Endometrial microvascular endothelial cells (primary cell): ENCODE measurements at regions not wholly inside any gene's neighbourhood (a gene's known extent, or its start where the extent isn't known, plus 50 kb on each side); places are given as distances from the start of the nearest gene placed in this dataset.
"Not testable (repeated sequence)": the region's sequence is repeated elsewhere in the genome, so short reads cannot be mapped to it uniquely, and the experiment has no call there.

ENCODE experiments used
- in situ Hi-C: cut with HindIII; loops from 2 replicates; pipeline ENCODE4 v1.10.0; 2017; ENCODE audit warnings: low sequenced_read_pairs, low pct_unique_long_range_greater_than_20kb; ENCODE audit errors: inconsistent ontology term

DNA sequence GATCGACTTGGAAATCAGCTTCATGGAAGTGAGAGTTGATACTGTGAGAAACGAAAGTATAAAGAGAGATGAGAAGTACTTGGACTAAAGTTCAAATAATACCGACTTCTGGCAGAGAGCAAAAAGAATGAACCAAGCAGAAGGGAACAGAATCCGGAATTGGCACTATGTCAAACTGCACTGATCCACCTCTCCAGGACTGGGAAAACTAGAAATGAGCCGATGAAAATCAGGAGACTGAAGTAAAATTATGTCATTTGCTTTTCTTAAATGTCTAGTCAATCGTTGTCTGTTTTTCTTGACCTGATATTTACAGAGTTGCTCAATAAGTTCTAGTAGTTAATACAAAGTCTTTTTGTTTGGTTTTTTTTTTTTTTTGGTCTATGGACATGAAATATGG is 163.0 kb upstream of the FOXG1 start:
- in situ Hi-C loops = no loop called here

DNA sequence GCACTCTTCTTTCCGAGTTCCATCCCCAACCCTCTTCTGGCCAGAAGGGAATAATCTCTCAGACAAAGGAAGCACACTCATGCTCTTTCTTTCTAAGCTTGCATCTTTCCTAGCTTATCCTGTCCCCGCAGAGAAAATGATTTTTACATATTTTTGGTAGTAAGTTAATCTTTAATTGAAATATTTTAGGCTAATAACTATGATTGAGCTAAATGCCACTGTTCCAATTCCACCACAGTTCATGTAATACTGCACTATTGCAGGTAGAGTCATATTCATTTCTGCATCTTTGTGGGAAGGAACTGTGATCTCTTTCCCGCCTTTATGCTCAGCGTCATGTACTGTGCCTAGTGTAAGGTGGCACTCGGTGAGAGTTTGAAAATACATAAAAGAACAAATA is 158.9 kb upstream of the FOXG1 start:
- in situ Hi-C loops = no loop called here

DNA sequence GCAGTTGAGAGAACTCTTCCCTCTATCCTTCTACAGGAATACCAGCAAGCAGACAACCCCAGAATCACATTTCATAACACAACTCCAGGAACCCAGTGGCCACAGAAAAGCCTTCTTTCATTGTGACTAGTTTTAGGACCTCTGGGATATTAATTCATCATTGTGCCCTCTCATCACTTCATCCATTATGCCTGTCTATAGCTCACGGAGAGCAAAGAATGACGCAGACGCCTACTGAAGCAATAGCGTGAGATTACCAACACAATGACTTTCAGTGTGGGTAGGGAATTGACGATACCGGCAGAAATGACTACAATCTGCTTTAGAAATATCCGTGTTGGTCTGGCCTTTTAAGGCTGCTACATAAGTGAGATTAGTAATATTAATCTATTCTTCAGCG is 158.1 kb upstream of the FOXG1 start:
- in situ Hi-C loops = no loop called here

DNA sequence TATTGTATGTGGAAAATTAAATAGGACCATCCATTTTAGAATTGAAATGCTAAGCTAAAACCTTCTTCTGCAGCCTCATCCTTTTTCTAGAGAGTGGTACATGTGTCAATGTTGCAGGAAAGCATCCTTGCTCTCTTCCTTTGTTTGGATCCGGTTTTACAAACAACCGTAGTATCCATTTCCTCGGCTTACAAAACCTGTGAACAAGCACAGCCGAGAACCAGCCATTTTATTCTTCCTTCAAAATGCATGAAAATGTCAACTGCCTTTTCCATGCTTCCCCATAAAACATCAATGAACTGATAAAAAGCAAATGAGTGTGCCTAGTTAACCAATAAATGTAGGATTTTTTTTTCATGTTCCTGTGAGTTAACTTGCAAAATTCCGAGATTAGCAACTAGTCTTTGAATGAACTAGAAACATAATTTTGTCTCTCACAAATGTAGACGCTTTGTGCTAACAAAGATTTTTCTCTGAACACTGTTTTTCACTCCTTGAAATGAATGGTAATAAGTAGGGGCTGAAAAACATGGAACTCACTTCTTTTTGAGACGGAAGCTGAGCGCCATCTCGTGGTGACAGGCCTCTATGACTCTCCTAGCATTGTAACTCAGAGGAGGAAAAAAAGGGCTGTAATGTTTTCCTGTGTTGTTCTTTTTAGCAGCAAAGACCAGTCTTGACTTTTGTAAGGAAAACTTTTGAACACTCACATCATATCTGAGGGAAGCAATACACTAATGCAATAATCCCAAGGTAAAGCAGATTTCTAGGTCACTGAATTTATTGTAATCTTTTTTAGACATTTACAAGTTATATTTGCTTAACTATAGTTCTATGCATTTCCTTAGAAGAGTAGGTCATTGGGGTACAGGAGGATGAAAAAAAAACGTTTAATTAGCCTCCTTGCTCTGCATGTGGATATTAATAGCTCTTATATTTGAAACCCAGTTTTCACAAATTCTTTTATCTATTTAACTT is 157.4 kb upstream of the FOXG1 start:
- in situ Hi-C loops = no loop called here

DNA sequence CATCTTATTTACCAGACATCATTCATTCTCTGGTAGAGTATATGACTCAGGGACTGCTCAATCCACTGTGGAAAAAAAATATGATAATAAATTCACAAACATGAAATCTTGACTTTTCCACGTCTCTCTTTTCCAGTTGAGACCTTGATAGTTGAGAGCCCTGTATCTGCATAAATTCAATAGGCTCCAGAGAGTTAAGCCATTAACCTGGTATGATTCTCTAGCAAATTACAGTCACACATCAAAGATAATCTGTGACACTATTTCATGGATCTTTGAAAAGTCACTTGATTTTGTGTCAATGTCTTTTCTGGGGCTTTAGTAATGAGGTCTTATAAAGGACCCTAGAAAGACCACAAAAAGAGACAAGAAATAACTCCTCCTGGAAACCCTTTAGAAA is 154.2 kb upstream of the FOXG1 start:
- in situ Hi-C loops = no loop called here

DNA sequence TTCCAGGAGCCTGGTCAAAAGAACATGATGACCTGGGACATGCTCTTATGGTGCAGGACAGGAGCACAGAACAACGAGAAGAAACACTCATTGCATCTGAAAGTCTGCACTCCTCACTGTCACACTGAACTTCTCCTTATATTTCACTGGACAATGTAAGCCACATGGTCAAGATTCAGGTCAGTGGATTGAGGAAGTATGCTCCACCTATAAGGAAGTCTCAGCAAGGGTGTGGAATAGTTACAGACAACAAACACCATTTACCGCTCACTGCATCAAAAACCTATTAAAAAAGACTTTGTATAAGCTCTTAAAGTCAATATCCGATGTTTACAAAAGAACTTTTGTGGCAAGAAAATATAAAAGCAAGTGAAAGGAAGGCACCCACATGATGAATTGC is 153.1 kb upstream of the FOXG1 start:
- in situ Hi-C loops = no loop called here

DNA sequence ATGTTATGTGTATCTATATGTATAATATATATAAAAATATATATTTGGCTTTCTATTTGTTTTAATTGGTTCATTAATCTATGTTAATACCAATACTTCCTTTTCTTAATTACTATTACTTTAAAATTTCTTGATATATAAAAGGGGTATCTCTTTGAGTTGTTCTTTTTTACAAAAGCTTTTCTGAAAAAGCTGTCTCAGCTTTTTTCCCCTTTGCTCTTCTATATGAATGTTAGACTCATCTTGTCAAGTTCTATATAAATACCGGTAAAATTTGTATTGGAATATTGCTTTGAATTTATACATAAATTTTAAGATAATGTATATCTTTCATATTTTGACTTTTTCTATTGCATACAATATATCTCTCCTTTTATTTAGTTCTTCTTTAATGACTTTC is 139.8 kb upstream of the FOXG1 start:
- in situ Hi-C loops = no loop called here

DNA sequence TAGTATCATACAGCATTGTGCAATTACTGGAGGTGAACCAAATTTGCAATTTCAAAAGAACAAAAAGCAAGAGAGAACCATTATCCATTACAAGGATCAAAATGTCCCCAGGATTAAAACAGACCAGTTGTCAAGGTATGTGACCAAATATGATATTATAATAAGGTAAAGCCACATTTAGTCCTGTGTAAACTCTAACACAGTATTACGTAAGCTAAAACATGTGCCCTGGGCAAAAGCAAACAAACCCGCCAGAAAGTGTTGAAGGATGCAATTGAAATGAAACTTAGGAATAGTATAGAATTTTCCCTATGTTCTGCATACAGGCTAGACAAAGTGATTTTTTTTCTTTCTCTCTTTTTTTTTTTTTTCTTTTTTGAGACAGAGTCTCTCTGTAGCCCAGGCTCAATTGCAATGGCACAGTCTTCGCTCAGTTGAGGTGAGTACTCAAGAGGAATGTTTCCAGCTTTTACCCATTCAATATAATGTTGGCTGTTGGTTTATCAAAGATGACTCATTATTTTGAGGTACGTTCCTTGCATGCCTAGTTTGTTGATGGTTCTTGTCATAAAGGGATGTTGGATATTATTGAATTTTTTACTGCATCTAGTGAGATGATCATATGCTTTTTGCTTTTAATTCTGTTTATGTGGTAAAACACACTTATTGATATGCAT is 137.1 kb upstream of the FOXG1 start:
- in situ Hi-C loops = no loop called here

DNA sequence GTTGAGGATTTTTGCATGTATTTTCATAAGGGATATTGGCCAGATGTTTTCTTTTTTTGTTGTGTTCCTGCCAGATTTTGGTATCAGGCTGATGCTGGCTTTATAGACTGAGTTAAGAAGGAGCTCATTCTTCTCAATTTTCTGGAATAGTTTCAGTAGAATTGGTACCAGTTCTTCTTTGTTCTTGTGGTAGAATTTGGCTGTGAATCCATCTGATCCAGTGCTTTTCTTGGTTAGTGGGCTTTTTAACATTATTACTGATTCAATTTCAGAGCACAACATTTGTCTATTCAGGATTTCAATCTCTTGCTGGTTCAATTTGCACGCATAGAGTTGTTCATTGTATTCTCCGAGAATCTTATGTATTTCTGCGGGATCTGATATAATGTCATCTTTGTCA is 136.5 kb upstream of the FOXG1 start:
- in situ Hi-C loops = no loop called here

DNA sequence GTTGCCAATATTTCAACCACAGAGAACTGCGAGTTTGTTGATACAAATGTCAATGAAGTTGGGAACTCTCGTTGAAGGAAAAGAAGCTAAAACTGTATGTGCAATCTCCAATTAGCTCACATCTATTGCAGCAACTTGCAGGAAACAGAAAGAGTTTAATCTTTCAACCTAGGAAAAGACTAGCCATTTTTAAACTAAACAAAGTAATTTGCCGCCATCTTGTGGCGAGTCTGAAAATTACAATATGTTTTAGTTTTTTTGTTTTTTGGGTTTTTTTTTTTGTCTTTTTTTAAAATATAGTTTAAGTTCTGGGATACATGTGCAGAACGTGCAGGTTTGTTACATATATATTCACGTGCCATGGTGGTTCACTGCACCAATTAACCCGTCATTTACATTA is 131.2 kb upstream of the FOXG1 start:
- in situ Hi-C loops = no loop called here

DNA sequence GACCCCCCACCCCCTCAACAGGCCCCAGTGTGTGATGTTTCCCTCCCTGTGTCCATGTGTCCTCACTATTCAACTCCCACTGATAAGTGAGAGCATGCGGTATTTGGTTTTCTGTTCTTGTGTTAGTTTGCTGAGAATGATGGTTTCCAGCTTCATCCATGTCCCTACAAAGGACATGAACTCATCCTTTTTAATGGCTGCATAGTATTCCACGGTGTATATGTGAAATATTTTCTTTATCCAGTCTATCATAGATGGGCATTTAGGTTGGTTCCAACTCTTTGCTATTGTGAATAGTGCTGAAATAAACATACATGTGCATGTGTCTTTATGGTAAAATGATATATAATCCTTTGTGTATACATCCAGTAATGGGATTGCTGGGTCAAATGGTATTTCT is 130.8 kb upstream of the FOXG1 start:
- in situ Hi-C loops = not testable (repeated sequence)

DNA sequence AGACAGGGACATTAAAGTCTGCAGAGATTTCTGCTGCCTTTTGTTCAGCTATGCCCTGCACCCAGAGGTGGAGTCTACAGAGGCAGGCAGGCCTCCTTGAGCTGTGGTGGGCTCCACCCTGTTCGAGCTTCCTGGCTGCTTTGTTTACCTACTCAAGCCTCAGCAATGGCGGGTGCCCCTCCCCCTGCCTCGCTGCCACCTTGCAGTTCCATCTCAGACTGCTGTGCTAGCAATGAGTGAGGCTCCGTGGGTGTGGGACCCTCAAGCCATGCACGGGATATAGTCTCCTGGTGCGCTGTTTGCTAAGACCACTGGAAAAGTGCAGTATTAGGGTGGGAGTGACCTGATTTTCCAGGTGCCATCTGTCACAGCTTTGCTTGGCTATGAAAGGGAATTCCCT is 125.4 kb upstream of the FOXG1 start:
- in situ Hi-C loops = not testable (repeated sequence)

DNA sequence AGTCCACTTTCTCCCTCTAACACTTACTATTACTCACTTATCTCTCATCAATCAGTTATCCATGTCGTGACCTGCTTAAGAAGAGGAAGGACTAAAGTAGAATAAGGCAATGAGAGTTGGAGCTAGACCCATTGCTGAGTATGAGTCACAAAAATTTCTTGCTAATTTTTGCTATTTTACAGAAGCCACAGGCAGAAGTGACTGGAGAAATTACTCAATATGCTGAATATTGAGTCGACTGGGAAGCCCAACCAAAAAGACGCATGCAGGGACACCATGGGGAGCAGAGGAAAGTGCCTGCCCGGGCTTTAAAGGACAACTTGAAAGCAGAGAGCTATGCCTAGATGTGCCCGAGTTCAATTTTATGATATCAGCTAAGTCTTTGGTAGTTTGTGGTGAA is 115.4 kb upstream of the FOXG1 start:
- in situ Hi-C loops = no loop called here

DNA sequence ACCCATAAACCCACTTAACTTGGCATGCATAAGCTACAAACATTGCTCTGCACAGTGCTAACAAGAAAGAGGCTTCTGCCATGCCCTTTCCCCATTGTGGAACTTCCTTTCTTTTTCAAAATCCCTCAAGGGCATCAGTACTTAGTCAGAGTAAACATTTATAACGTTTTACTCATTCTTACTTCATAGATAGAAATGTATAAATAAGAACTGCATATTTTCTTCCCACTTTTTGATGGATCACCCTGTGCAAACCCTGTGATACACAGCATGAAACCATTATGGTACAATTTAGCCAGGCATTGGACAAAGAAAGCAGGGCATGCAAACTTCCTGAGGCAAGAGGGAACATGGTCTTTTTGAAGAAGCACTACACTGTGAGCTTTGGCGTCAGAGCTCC is 113.8 kb upstream of the FOXG1 start:
- in situ Hi-C loops = no loop called here

DNA sequence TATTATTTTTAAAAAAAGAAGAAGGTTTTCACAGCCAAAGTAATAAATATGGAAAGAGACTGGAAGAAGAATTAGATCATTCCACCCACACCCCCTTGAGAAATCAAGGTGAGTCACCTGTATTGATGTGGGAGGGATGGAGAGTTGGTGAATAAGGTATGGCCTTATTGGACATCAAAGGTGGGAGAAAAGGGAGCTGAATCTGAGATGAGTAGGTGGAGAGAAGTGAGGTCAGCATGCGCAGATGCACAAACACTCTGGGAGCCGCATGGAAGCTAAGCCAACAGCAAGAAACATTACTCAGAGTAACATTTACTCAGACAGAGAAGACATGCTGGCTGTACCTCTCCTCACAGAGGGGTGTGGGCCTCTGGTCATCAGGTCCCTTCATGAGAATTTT is 113.1 kb upstream of the FOXG1 start:
- in situ Hi-C loops = no loop called here

DNA sequence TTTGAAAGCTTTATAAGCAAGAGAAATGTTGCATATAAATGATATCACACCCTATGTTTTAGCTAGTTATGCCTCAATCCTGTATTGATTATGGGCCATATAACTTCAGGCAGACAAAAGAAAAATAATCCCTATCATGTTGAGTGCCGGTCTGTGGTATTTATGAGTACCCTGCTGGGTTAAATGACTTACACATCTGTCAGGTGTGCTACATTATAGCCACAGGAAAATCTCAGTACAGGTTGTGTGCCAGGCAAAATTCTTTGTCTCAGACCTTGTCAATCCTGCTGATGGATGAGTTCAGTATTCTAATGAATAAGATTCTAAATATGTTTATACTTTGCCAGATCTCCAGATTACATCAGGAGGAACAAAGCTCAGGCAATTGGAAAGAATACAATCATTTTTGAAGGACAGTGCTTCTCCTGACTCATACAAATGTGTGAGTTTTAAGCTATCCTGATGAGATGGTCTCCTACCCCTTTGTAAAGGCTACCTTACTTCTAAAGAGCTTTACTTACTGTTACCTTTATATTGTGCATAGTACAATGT is 109.8 kb upstream of the FOXG1 start:
- in situ Hi-C loops = no loop called here

DNA sequence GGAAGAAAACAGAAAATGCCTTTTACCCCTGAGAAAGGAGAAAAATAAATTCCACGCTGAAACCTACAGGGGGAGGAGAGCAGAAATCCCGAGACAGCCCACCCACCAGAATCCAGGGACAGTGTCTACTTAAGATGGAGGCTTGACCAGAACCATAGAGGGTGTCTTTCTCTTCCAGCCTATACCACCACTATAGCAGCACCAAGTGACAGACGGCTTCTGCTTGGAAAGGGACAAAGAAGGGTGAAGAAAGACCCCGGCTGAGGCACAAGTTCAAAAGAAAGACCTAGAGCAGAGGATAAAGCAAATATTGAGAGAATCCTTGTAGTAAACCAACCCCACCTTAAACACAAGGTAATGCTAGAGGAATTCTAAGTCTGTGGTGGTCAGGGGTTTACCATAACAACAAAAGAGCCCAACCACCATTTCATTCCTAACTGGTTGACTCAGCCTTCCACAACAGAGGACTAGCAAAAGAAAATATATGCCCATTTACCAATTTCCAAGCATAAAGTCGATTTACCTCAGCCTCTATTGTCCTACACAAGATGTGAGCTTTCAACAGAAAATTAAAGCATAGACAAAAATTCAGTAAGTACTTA is 105.3 kb upstream of the FOXG1 start:
- in situ Hi-C loops = no loop called here

DNA sequence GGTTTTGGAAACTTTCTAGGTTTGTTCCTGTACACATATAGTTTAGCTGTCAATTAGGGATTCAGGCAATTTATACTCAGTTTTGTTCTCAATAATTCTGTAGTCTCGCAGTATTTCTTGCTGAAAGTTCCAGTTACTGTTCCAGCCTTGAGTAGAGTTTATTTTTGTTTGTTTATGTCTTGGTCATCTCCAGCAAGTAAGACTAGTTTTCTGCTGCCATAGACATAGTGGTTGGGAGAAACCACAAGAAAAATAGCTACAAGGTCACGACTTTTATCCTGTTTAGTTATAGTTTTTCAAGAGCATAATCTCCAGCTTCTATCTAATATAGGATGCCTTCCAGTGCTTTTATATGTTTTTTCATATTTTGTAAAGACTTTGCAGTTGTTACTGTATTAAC is 99.6 kb upstream of the FOXG1 start:
- in situ Hi-C loops = no loop called here

DNA sequence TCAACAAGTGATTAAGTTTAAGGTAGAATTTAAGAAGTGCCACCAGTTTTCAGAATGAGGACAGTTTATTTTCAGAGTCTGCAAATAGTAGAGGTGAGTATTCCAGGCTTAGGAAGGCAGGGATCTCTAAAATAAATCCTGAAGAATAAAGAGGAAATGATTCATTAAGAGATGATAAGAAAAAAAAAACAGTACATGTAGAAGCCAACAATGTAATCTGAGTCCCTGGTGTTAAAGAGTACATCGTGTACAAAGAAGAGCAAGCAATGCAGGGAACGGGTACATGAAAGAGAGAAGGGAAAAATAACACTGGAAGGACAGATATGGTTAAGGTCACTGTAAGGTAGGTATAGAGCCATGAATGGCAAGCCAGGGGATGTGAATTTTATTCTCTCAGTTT is 95.2 kb upstream of the FOXG1 start:
- in situ Hi-C loops = no loop called here

DNA sequence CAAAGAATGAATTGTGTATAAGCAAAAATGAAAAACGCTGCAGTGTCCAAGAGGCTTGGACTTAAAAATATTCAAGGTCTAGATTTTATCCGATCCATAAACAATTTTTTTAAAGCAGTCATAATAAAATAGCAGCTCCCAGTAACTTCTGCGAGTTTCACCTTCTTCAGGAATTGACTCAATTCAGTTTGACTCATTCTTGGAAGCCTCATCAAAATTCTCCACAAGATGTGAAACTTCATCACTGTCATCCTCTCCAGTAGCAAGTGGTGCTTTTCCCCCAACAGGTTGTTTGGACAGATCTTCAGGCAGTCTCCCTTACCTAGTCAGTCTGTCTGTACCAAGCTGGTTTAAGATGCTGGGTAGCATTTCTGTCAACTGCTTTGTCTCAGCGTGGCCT is 93.5 kb upstream of the FOXG1 start:
- in situ Hi-C loops = no loop called here
